ENCODE measurements at regions not wholly inside any gene's neighbourhood (a gene's known extent, or its start where the extent isn't known, plus 50 kb on each side); places are given as distances from the start of the nearest gene placed in this dataset.

GRCh38 chr5:29963956-29964355 is 1229.5 kb upstream of the CDH6 start:
- Histone ChIP-seq H3K9me3 (ENCODE audit: control insufficient read depth, insufficient read depth, low read length) (peaks cover 24% of the 10 kb centered on the region), H3K4me1 (ENCODE audit: control insufficient read depth, insufficient read depth, low read length) (no peaks in the 10 kb centered on the region), H3K36me3 (ENCODE audit: control insufficient read depth, insufficient read depth, low read length) (no peaks in the 10 kb centered on the region), H3K27me3 (ENCODE audit: control insufficient read depth, insufficient read depth, low read length) (no peaks in the 10 kb centered on the region), H3K27ac (ENCODE audit: low read length) (no peak overlapping the region), H3K4me3 (ENCODE audit: low read length) (no peak overlapping the region)
- intact Hi-C loops (cut with micrococcal nuclease) = no loop called here
- Mint-ChIP-seq H3K27me3 (ENCODE audit: low read depth in 2 of 2) (no peaks in the 10 kb centered on the region), H3K4me3 (no peak overlapping the region), H3K9me3 (peaks cover 27 to 39% of the 10 kb centered on the region in 2 donors), H3K27ac (no peak overlapping the region), H3K36me3 (peaks cover 17% of the 10 kb centered on the region), H3K4me1 (no peaks in the 10 kb centered on the region)
- ATAC-seq (no peak), DNase-seq (no peak)
- no peak for TF ChIP-seq CTCF (IDR thresholded peaks at IDR 0.05)
- WGBS (ENCODE audit: insufficient coverage) = 52% methylated on average over 3 of the region's 3 CpGs

DNA sequence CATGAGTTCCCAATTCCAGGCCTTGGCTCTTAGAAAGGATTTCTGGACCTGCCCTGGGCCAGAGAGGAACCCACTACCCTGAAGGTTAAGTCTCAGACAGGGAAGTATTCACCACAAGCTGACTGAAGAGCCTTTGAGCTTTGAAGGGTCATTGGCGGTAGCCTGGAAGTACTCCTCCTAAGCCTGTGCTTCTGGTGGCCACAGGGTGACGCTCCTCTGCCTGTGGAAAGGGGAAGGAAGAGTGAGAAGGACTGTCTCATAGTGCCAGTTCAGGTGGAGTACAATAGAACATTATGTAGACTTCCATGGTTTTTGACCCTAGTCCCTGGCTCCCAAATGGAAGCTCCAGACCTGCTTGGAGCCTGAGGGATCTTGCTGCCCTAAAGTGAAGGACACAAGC is 1233.2 kb upstream of the CDH6 start:
- ATAC-seq (no peak), DNase-seq (no peak)
- 38% methylated on average over 2 of the region's 2 CpGs for WGBS (ENCODE audit: insufficient coverage)
- Histone ChIP-seq H3K27me3 (ENCODE audit: control insufficient read depth, insufficient read depth, low read length) (no peaks in the 10 kb centered on the region), H3K27ac (ENCODE audit: low read length) (no peak overlapping the region), H3K4me1 (ENCODE audit: control insufficient read depth, insufficient read depth, low read length) (no peaks in the 10 kb centered on the region), H3K36me3 (ENCODE audit: control insufficient read depth, insufficient read depth, low read length) (no peaks in the 10 kb centered on the region), H3K4me3 (ENCODE audit: low read length) (no peak overlapping the region), H3K9me3 (ENCODE audit: control insufficient read depth, insufficient read depth, low read length) (peaks cover 24% of the 10 kb centered on the region)
- Mint-ChIP-seq H3K27ac (no peak overlapping the region), H3K4me3 (no peak overlapping the region), H3K36me3 (peaks cover 6% of the 10 kb centered on the region), H3K27me3 (ENCODE audit: low read depth in 2 of 2) (no peaks in the 10 kb centered on the region), H3K4me1 (no peaks in the 10 kb centered on the region), H3K9me3 (peaks cover 24 to 28% of the 10 kb centered on the region in 2 donors)
- intact Hi-C loops (cut with micrococcal nuclease) = no loop called here
- TF ChIP-seq CTCF (IDR thresholded peaks at IDR 0.05) = no peak

DNA sequence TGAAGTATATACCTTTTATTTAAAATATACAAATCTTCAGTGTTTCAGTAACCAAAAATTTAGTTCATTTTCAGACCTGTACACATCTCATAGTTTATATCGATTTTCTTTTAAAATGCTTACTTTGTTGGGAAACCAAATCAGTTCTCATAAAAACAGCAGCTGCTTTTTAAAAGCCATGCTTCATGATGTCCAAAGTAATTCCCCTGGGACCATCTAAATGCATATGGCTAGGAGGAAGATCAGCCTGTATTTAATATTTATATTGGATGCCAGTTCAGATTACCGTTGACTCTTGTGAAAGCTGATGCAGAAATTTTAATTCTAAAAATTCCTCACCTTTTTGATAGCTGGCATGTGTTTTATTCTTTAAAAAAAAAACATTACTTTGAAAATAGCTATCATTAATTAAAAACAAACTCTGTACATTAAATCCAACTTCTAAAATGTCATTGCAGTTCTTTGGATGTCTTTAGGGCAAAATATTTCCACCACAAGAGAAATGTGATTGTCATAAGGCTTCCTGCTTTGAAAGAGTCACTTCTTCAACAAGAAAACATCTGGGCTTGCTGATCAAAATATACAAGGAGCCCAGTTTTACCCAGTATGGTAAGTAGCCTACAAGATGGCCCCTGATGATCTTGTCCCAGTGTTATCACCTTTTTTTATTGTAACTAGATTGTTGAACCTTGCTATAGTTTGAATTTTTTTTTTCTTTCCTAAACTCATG is 1242.9 kb upstream of the CDH6 start:
- Histone ChIP-seq H3K4me1 (ENCODE audit: control insufficient read depth, insufficient read depth, low read length) (no peaks in the 10 kb centered on the region), H3K36me3 (ENCODE audit: control insufficient read depth, insufficient read depth, low read length) (no peaks in the 10 kb centered on the region), H3K9me3 (ENCODE audit: control insufficient read depth, insufficient read depth, low read length) (no peaks in the 10 kb centered on the region), H3K27me3 (ENCODE audit: control insufficient read depth, insufficient read depth, low read length) (no peaks in the 10 kb centered on the region), H3K27ac (ENCODE audit: low read length) (no peak overlapping the region), H3K4me3 (ENCODE audit: low read length) (no peak overlapping the region)
- Mint-ChIP-seq H3K4me1 (no peaks in the 10 kb centered on the region), H3K27ac (no peak overlapping the region), H3K4me3 (no peak overlapping the region), H3K27me3 (ENCODE audit: low read depth in 2 of 2) (no peaks in the 10 kb centered on the region), H3K9me3 (peaks cover 7 to 9% of the 10 kb centered on the region in 2 donors), H3K36me3 (peaks cover 4% of the 10 kb centered on the region)
- ATAC-seq (no peak), DNase-seq (no peak)
- no peak for TF ChIP-seq CTCF (IDR thresholded peaks at IDR 0.05)
- 100% methylated on average over 1 of the region's 2 CpGs for WGBS (ENCODE audit: insufficient coverage)
- intact Hi-C loops (cut with micrococcal nuclease) = no loop called here

DNA sequence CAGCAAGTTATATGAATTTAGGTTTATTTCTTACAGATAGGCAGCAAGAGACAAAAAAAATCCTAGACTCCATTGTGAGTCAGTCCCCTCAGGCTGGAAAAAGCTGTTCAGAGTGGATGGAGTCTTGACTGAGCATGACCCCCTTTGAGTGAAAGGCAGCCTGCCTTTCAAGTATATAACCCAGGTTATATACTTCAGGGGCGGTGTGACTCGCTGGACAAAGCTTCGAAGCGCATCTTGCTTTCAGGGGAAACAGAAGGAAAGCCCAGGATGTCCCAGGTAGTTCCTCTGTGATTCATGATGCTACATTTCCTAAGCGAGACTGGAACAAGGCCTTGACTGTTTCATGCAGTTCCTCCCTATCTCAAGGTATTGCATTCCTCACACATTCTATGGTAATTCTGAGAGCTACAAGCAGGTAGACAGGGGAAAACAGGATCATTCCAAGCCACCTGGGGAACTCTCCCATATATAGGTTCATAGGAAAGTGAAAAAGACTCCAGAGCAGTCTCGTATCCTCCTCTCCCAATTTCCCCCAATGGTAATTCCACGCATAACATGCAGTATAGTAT is 1244.1 kb upstream of the CDH6 start:
- no peak overlapping the region for H3K4me3 Mint-ChIP-seq
- DNase-seq (no peak), ATAC-seq (no peak)
- no peak overlapping the region for H3K4me3 ChIP-seq (ENCODE audit: low read length)
- peaks cover 4% of the 10 kb centered on the region for H3K36me3 Mint-ChIP-seq
- intact Hi-C loops (cut with micrococcal nuclease) = no loop called here
- WGBS (ENCODE audit: insufficient coverage) = 84% methylated on average over 5 of the region's 7 CpGs
- no peak overlapping the region for H3K27ac ChIP-seq (ENCODE audit: low read length)
- H3K27ac Mint-ChIP-seq = no peak overlapping the region
- no peaks in the 10 kb centered on the region for H3K27me3 ChIP-seq (ENCODE audit: control insufficient read depth, insufficient read depth, low read length)
- no peak for TF ChIP-seq CTCF (IDR thresholded peaks at IDR 0.05)
- no peaks in the 10 kb centered on the region for H3K4me1 ChIP-seq (ENCODE audit: control insufficient read depth, insufficient read depth, low read length)
- H3K9me3 Mint-ChIP-seq = peaks cover 7 to 9% of the 10 kb centered on the region in 2 donors
- no peaks in the 10 kb centered on the region for H3K36me3 ChIP-seq (ENCODE audit: control insufficient read depth, insufficient read depth, low read length)
- H3K27me3 Mint-ChIP-seq (ENCODE audit: low read depth in 2 of 2) = no peaks in the 10 kb centered on the region
- H3K9me3 ChIP-seq (ENCODE audit: control insufficient read depth, insufficient read depth, low read length) = no peaks in the 10 kb centered on the region
- no peaks in the 10 kb centered on the region for H3K4me1 Mint-ChIP-seq
